Upper lobe of left lung (tissue), 4 donors: ENCODE measurements at regions not wholly inside any gene's neighbourhood (a gene's known extent, or its start where the extent isn't known, plus 50 kb on each side); places are given as distances from the start of the nearest gene placed in this dataset.
"Not testable (repeated sequence)": the region's sequence is repeated elsewhere in the genome, so short reads cannot be mapped to it uniquely, and the experiment has no call there.

ENCODE experiments used
- POLR2AphosphoS5 ChIP-seq, 2 donors: sonication (generic); formaldehyde crosslinking; IDR thresholded peaks; one replicate each; pipeline ENCODE4 v1.5.1; 2017; ENCODE audit warnings: antibody characterized with exemption in 2 of 2
- TF ChIP-seq, protein P1 (sequence below), 6 experiments: fragments of 450-650 bp in 4 of 6; fragments of 200-600 bp in 2 of 6; sonication (generic) in 2 of 6; IDR thresholded peaks; one replicate each; pipeline ENCODE4 v1.5.1; 2016 to 2019; ENCODE audit warnings: antibody characterized with exemption in 6 of 6

DNA sequence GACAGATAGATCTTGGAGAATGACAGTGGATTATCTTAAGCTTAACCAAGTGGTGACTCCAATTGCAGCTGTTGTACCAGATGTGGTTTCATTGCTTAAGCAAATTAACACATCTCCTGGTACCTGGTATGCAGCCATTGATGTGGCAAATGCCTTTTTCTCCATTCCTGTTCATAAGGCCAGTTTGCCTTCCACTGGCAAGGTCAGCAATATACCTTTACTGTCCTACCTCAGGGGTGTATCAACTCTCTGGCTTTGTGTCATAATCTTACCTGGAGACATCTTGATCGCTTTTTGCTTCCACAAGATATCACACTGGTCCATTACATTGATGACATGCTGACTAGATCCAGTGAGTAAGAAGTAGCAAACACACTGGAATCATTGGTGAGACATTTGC, 86.3 kb upstream of the RANBP6 start:
- TF ChIP-seq POLR2AphosphoS5 (IDR thresholded peaks at IDR 0.05): not testable (repeated sequence)
- TF ChIP-seq, protein P1, sequence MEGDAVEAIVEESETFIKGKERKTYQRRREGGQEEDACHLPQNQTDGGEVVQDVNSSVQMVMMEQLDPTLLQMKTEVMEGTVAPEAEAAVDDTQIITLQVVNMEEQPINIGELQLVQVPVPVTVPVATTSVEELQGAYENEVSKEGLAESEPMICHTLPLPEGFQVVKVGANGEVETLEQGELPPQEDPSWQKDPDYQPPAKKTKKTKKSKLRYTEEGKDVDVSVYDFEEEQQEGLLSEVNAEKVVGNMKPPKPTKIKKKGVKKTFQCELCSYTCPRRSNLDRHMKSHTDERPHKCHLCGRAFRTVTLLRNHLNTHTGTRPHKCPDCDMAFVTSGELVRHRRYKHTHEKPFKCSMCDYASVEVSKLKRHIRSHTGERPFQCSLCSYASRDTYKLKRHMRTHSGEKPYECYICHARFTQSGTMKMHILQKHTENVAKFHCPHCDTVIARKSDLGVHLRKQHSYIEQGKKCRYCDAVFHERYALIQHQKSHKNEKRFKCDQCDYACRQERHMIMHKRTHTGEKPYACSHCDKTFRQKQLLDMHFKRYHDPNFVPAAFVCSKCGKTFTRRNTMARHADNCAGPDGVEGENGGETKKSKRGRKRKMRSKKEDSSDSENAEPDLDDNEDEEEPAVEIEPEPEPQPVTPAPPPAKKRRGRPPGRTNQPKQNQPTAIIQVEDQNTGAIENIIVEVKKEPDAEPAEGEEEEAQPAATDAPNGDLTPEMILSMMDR (IDR thresholded peaks at IDR 0.05): not testable (repeated sequence)
